Suprapubic skin (tissue), 4 donors: ENCODE measurements at regions not wholly inside any gene's neighbourhood (a gene's known extent, or its start where the extent isn't known, plus 50 kb on each side); places are given as distances from the start of the nearest gene placed in this dataset.

Source experiments
- CTCF ChIP-seq, 2 donors: fragments of 200-600 bp in 1 of 2; fragments of 450-650 bp in 1 of 2; sonication (generic) in 1 of 2; IDR thresholded peaks; one replicate each; pipeline ENCODE4 v1.5.1; 2016 to 2019; ENCODE audit warnings: antibody characterized with exemption in 2 of 2, mild to moderate bottlenecking in 1 of 2, moderate library complexity in 1 of 2
- POLR2A ChIP-seq, 2 donors: fragments of 450-650 bp; IDR thresholded peaks; one replicate each; pipeline ENCODE4 v1.6.1; 2017; ENCODE audit warnings: antibody characterized with exemption in 2 of 2, mild to moderate bottlenecking in 2 of 2, moderate library complexity in 2 of 2
- POLR2AphosphoS5 ChIP-seq, 3 donors: sonication (generic); formaldehyde crosslinking; IDR thresholded peaks; one replicate each; pipeline ENCODE4 v1.6.1; 2017; ENCODE audit warnings: antibody characterized with exemption in 3 of 3

GRCh38 chr1:104402178-104402577, 652.5 kb downstream of the AMY1C start:
- TF ChIP-seq CTCF (IDR thresholded peaks at IDR 0.05) (no peak), POLR2AphosphoS5 (IDR thresholded peaks at IDR 0.05) (no peak), POLR2A (IDR thresholded peaks at IDR 0.05) (no peak)
